ENCODE measurements at regions not wholly inside any gene's neighbourhood (a gene's known extent, or its start where the extent isn't known, plus 50 kb on each side); places are given as distances from the start of the nearest gene placed in this dataset.

DNA sequence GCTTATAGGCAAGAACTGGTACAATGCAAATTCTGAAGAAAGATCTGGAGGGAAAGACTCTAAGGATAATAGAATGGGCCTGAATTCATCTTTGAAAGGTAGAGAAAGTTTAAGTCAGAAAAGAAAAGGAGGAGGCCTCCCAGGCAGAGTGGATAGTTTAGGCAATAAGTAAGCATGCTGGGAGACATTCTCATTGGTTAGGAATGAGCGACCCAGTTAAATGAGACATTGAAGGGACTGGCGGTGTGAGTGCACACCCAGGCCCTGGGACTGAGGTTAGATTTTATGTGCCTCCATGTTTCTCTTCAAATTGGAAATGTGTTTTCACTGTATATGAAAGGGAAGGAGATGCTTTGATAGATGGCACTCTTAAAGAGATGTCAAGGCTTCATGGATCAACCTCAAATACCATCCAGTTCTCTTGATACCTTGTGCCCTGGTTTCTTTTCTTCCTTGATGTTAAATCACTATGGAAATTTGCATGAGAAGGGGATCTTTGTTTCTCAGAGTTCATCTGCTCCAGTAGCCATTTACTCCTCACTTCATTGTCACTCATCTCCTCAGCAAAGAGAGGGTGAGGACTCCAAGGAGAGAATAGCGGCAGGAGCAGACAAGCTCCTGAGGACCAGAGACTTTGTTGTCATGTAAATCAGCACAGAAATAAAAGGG lies 584.2 kb upstream of the INTU start:
- Histone ChIP-seq H3K27me3 (ENCODE audit: insufficient read depth, insufficient read length) (no peaks in the 10 kb centered on the region), H3K4me3 (ENCODE audit: insufficient read length, low read depth) (no peak overlapping the region), H3K4me1 (ENCODE audit: insufficient read depth, insufficient read length) (no peaks in the 10 kb centered on the region), H3K9me3 (ENCODE audit: insufficient read depth, low read length) (no peaks in the 10 kb centered on the region), H3K9ac (ENCODE audit: insufficient read length, low read depth) (no peak overlapping the region), H3K36me3 (ENCODE audit: insufficient read depth, insufficient read length, low read length) (no peaks in the 10 kb centered on the region)
- peak; percentile 9 for DNase-seq (ENCODE audit: low read depth, low spot score)
- TF ChIP-seq YY1 (IDR thresholded peaks at IDR 0.05; ENCODE audit: insufficient read depth, insufficient read length) (no peak), SUZ12 (IDR thresholded peaks at IDR 0.05; ENCODE audit: extremely low read depth, insufficient read depth, insufficient read length) (no peak), ZNF274 (IDR thresholded peaks at IDR 0.05; ENCODE audit: low read depth, low read length) (no peak)

DNA sequence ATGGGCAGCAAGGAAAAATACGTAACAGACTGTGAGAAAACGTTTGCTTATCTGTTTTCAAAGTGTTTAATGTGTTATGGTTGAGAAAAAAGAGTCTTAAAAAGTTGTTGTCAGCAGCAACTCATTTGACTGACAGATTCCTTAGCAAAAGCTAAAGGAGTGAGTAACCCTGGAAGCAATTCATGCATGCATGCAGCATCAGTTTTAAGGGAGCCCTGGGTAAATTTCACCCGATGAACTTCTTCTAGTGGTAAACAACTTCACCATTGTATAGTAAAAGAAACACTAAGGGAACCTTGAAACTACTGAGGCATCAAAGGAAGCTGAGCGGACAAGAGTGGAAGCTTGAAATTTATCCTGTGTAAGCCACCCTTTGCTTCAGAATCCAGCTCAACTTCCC lies 583.2 kb upstream of the INTU start:
- H3K27me3 ChIP-seq (ENCODE audit: insufficient read depth, insufficient read length) = no peaks in the 10 kb centered on the region
- no peak overlapping the region for H3K4me3 ChIP-seq (ENCODE audit: insufficient read length, low read depth)
- no peaks in the 10 kb centered on the region for H3K4me1 ChIP-seq (ENCODE audit: insufficient read depth, insufficient read length)
- H3K9ac ChIP-seq (ENCODE audit: insufficient read length, low read depth) = no peak overlapping the region
- H3K9me3 ChIP-seq (ENCODE audit: insufficient read depth, low read length) = no peaks in the 10 kb centered on the region
- DNase-seq (ENCODE audit: low read depth, low spot score) = no peak
- TF ChIP-seq SUZ12 (IDR thresholded peaks at IDR 0.05; ENCODE audit: extremely low read depth, insufficient read depth, insufficient read length) = no peak
- no peak for TF ChIP-seq ZNF274 (IDR thresholded peaks at IDR 0.05; ENCODE audit: low read depth, low read length)
- TF ChIP-seq YY1 (IDR thresholded peaks at IDR 0.05; ENCODE audit: insufficient read depth, insufficient read length) = no peak
- H3K36me3 ChIP-seq (ENCODE audit: insufficient read depth, insufficient read length, low read length) = no peaks in the 10 kb centered on the region

DNA sequence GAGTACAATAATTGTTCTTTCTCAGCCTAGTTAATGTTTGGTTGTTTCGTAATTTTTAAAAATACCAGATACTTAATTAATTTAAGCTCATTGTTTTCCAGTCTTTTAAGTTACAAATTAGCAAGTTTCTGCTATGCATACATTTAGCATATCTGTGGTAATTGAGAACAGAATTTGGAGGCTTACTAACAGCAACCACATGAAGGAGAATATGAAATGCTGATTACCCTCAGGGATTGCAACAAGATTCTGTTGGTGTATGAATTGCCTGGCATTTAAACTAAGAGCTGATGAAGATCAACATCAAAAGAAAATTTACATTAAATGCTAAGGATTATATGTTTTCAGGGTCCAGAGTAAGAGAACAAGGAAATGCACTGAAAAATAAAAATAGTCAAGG lies 580.0 kb upstream of the INTU start:
- H3K27me3 ChIP-seq (ENCODE audit: insufficient read depth, insufficient read length) = no peaks in the 10 kb centered on the region
- no peak overlapping the region for H3K9ac ChIP-seq (ENCODE audit: insufficient read length, low read depth)
- no peaks in the 10 kb centered on the region for H3K9me3 ChIP-seq (ENCODE audit: insufficient read depth, low read length)
- DNase-seq (ENCODE audit: low read depth, low spot score) = no peak
- TF ChIP-seq ZNF274 (IDR thresholded peaks at IDR 0.05; ENCODE audit: low read depth, low read length) (no peak), SUZ12 (IDR thresholded peaks at IDR 0.05; ENCODE audit: extremely low read depth, insufficient read depth, insufficient read length) (no peak), YY1 (IDR thresholded peaks at IDR 0.05; ENCODE audit: insufficient read depth, insufficient read length) (no peak)
- no peak overlapping the region for H3K4me3 ChIP-seq (ENCODE audit: insufficient read length, low read depth)
- H3K36me3 ChIP-seq (ENCODE audit: insufficient read depth, insufficient read length, low read length) = no peaks in the 10 kb centered on the region
- no peaks in the 10 kb centered on the region for H3K4me1 ChIP-seq (ENCODE audit: insufficient read depth, insufficient read length)

DNA sequence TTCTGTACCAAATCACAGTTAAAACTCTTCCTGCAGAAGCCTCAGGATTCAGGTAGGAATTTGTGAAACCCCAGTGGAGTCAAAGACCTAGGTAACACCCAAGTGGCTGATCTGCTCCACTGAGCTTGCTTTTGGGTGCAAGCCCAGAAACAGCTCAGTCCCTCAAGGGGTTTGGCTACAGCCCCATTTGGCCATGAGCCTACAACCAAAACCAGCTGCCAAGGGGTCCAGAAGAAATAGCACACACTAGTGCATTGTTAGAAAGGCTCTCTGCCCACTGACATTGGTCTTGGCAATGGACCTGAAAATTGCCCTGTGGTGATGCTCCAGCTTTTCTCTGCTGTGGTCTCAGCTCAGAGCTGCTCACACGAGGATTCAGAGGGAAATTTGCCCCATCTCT lies 577.4 kb upstream of the INTU start:
- no peak for TF ChIP-seq YY1 (IDR thresholded peaks at IDR 0.05; ENCODE audit: insufficient read depth, insufficient read length)
- no peak for TF ChIP-seq ZNF274 (IDR thresholded peaks at IDR 0.05; ENCODE audit: low read depth, low read length)
- no peak for TF ChIP-seq SUZ12 (IDR thresholded peaks at IDR 0.05; ENCODE audit: extremely low read depth, insufficient read depth, insufficient read length)
- Histone ChIP-seq H3K9ac (ENCODE audit: insufficient read length, low read depth) (no peak overlapping the region), H3K9me3 (ENCODE audit: insufficient read depth, low read length) (no peaks in the 10 kb centered on the region), H3K4me3 (ENCODE audit: insufficient read length, low read depth) (no peak overlapping the region), H3K4me1 (ENCODE audit: insufficient read depth, insufficient read length) (no peaks in the 10 kb centered on the region), H3K27me3 (ENCODE audit: insufficient read depth, insufficient read length) (no peaks in the 10 kb centered on the region), H3K36me3 (ENCODE audit: insufficient read depth, insufficient read length, low read length) (no peaks in the 10 kb centered on the region)
- DNase-seq (ENCODE audit: low read depth, low spot score) = no peak

DNA sequence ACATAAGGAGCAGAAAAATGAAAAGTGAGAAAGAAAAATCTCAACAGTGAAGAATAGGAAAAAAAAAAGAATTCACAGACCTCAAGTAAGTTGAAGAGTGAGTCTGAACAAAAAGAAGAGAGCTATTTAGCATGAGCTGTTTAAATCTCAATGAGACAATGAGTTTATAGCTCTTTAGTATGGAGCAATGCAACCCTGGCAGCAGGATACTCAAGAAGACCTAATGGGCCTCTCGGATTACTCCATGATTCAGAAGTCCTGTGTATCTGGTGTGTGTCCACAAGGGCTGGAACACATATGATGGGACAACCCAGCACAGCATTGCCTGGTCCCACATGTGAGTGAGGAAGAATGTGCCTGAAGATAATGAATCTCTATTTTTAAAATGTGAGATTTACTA lies 563.1 kb upstream of the INTU start:
- H3K36me3 ChIP-seq (ENCODE audit: insufficient read depth, insufficient read length, low read length) = no peaks in the 10 kb centered on the region
- H3K27me3 ChIP-seq (ENCODE audit: insufficient read depth, insufficient read length) = no peaks in the 10 kb centered on the region
- peak; percentile 22 for DNase-seq (ENCODE audit: low read depth, low spot score)
- H3K9me3 ChIP-seq (ENCODE audit: insufficient read depth, low read length) = no peaks in the 10 kb centered on the region
- TF ChIP-seq YY1 (IDR thresholded peaks at IDR 0.05; ENCODE audit: insufficient read depth, insufficient read length) (no peak), SUZ12 (IDR thresholded peaks at IDR 0.05; ENCODE audit: extremely low read depth, insufficient read depth, insufficient read length) (no peak)
- H3K9ac ChIP-seq (ENCODE audit: insufficient read length, low read depth) = no peak overlapping the region
- no peaks in the 10 kb centered on the region for H3K4me1 ChIP-seq (ENCODE audit: insufficient read depth, insufficient read length)
- H3K4me3 ChIP-seq (ENCODE audit: insufficient read length, low read depth) = no peak overlapping the region

- no peak for DNase-seq (ENCODE audit: low read depth, low spot score)
- TF ChIP-seq ZNF274 (IDR thresholded peaks at IDR 0.05; ENCODE audit: low read depth, low read length) = no peak
- TF ChIP-seq YY1 (IDR thresholded peaks at IDR 0.05; ENCODE audit: insufficient read depth, insufficient read length) = no peak
- TF ChIP-seq SUZ12 (IDR thresholded peaks at IDR 0.05; ENCODE audit: extremely low read depth, insufficient read depth, insufficient read length) = no peak
- Histone ChIP-seq H3K27me3 (ENCODE audit: insufficient read depth, insufficient read length) (no peaks in the 10 kb centered on the region), H3K4me1 (ENCODE audit: insufficient read depth, insufficient read length) (no peaks in the 10 kb centered on the region), H3K9me3 (ENCODE audit: insufficient read depth, low read length) (no peaks in the 10 kb centered on the region), H3K4me3 (ENCODE audit: insufficient read length, low read depth) (no peak overlapping the region), H3K9ac (ENCODE audit: insufficient read length, low read depth) (no peak overlapping the region), H3K36me3 (ENCODE audit: insufficient read depth, insufficient read length, low read length) (no peaks in the 10 kb centered on the region)
Observed at GRCh38 chr4:127071443-127071842, 561.3 kb upstream of the INTU start.

DNA sequence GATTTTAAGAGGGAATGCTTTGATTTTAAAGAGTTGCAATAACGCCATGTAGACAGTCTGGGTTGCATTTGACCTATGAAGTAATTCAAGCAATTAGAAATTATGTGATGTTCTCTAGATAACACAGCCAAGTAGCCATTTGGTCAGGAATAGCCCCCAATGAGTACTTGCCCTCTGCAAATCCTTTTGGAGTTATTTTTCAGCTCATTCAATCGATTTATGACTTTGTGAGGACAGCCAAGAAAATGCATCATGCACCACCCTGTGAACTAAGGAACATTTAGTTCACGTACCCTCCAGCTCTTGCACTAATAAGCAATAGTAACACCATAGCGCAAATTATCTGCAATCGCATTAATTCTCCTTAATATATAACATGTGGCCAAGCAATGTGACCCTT lies 552.6 kb upstream of the INTU start:
- Histone ChIP-seq H3K9me3 (ENCODE audit: insufficient read depth, low read length) (no peaks in the 10 kb centered on the region), H3K4me1 (ENCODE audit: insufficient read depth, insufficient read length) (no peaks in the 10 kb centered on the region), H3K36me3 (ENCODE audit: insufficient read depth, insufficient read length, low read length) (no peaks in the 10 kb centered on the region), H3K27me3 (ENCODE audit: insufficient read depth, insufficient read length) (no peaks in the 10 kb centered on the region), H3K4me3 (ENCODE audit: insufficient read length, low read depth) (no peak overlapping the region), H3K9ac (ENCODE audit: insufficient read length, low read depth) (no peak overlapping the region)
- TF ChIP-seq SUZ12 (IDR thresholded peaks at IDR 0.05; ENCODE audit: extremely low read depth, insufficient read depth, insufficient read length) = no peak
- TF ChIP-seq YY1 (IDR thresholded peaks at IDR 0.05; ENCODE audit: insufficient read depth, insufficient read length) = no peak
- no peak for TF ChIP-seq ZNF274 (IDR thresholded peaks at IDR 0.05; ENCODE audit: low read depth, low read length)
- no peak for DNase-seq (ENCODE audit: low read depth, low spot score)
